ENCODE measurements at regions not wholly inside any gene's neighbourhood (a gene's known extent, or its start where the extent isn't known, plus 50 kb on each side); places are given as distances from the start of the nearest gene placed in this dataset.

- TF ChIP-seq CTCF (IDR thresholded peaks at IDR 0.05) (no peak), JUND (IDR thresholded peaks at IDR 0.05) (no peak), USF2 (IDR thresholded peaks at IDR 0.05; ENCODE audit: borderline replicate concordance, low read depth, low read length) (no peak), SIN3A (IDR thresholded peaks at IDR 0.05; ENCODE audit: borderline replicate concordance, low read depth, low read length) (no peak)
Observed at GRCh38 chr2:207412787-207413310, 116.9 kb upstream of the CREB1 start.
